Fibroblast of lung (primary cell): ENCODE measurements at regions not wholly inside any gene's neighbourhood (a gene's known extent, or its start where the extent isn't known, plus 50 kb on each side); places are given as distances from the start of the nearest gene placed in this dataset.

Experiments used
- DNase-seq, 2 donors: peaks; one replicate each; pipeline versions ENCODE4 v3.0.0 to v3.0.0-alpha.2; 2010; ENCODE audit warnings: low read depth in 2 of 2
- H2AFZ ChIP-seq: 2 replicates; pipeline ENCODE4 v1.5.1; 2012; ENCODE audit warnings: low read length, control low read depth, inconsistent platforms
- H3K27ac ChIP-seq: 2 replicates; pipeline ENCODE4 v1.5.1; 2011; ENCODE audit warnings: low read length, control low read depth; ENCODE audit not compliant: insufficient read depth
- H3K27me3 ChIP-seq: 2 replicates; pipeline ENCODE4 v1.5.1; 2011; ENCODE audit warnings: mild to moderate bottlenecking, low read length; ENCODE audit not compliant: control insufficient read depth, insufficient read depth
- H3K36me3 ChIP-seq: 2 replicates; pipeline ENCODE4 v1.5.1; 2011; ENCODE audit warnings: low read length; ENCODE audit not compliant: control insufficient read depth, insufficient read depth
- H3K4me1 ChIP-seq: 2 replicates; pipeline ENCODE4 v1.5.1; 2011; ENCODE audit warnings: low read length; ENCODE audit not compliant: control insufficient read depth, insufficient read depth; ENCODE audit errors: extremely low read depth
- H3K4me2 ChIP-seq: 2 replicates; pipeline ENCODE4 v1.5.1; 2011; ENCODE audit warnings: low read length, control low read depth; ENCODE audit not compliant: insufficient read depth; ENCODE audit errors: extremely low read depth
- H3K4me3 ChIP-seq, 4 experiments: fragments of 200-600 bp in 1 of 4; sonication (generic) in 1 of 4; replicated peaks in 1 of 4; 2 replicates each; pipeline ENCODE4 v1.5.1; 2011 to 2016; ENCODE audit warnings: low read length in 4 of 4, low read depth in 3 of 4, mild to moderate bottlenecking in 3 of 4, control low read depth in 2 of 4, inconsistent platforms in 1 of 4, mixed read lengths in 1 of 4; ENCODE audit not compliant: insufficient read depth in 1 of 4; ENCODE audit errors: control extremely low read depth in 1 of 4
- H3K79me2 ChIP-seq: 2 replicates; pipeline ENCODE4 v1.5.1; 2012; ENCODE audit warnings: mild to moderate bottlenecking, low read length, inconsistent platforms; ENCODE audit not compliant: control insufficient read depth, insufficient read depth
- H3K9ac ChIP-seq: 2 replicates; pipeline ENCODE4 v1.5.1; 2011; ENCODE audit warnings: mild to moderate bottlenecking, low read length, control low read depth; ENCODE audit not compliant: insufficient read depth
- H3K9me3 ChIP-seq: 2 replicates; pipeline ENCODE4 v1.5.1; 2012; ENCODE audit warnings: low read depth, low read length; ENCODE audit not compliant: control insufficient read depth, insufficient read depth
- H4K20me1 ChIP-seq: 2 replicates; pipeline ENCODE4 v1.5.1; 2011; ENCODE audit warnings: low read length; ENCODE audit not compliant: control insufficient read depth, insufficient read depth; ENCODE audit errors: extremely low read depth
- CTCF ChIP-seq, 2 donors: IDR thresholded peaks in 1 of 2; conservative IDR thresholded peaks in 1 of 2; 1 replicate in 1 of 2; 2 replicates in 1 of 2; pipeline ENCODE4 v1.5.1; 2011 to 2012; ENCODE audit warnings: low read length in 2 of 2, control low read depth in 1 of 2, inconsistent platforms in 1 of 2, low read depth in 1 of 2, mild to moderate bottlenecking in 1 of 2
- EZH2 ChIP-seq: IDR thresholded peaks from 2 replicates; pipeline ENCODE4 v1.5.1; 2012; ENCODE audit warnings: low read length, control low read depth, mild to moderate bottlenecking; ENCODE audit errors: missing control alignments

- H3K79me2 ChIP-seq: no peaks in the 10 kb centered on the region
- no peak overlapping the region for H2AFZ ChIP-seq
- H3K27ac ChIP-seq: no peak overlapping the region
- no peaks in the 10 kb centered on the region for H4K20me1 ChIP-seq
- no peaks in the 10 kb centered on the region for H3K9me3 ChIP-seq
- no peak overlapping the region for H3K4me3 ChIP-seq
- H3K9ac ChIP-seq: no peak overlapping the region
- H3K36me3 ChIP-seq: no peaks in the 10 kb centered on the region
- H3K27me3 ChIP-seq: no peaks in the 10 kb centered on the region
- H3K4me1 ChIP-seq: no peaks in the 10 kb centered on the region
- H3K4me2 ChIP-seq: no peak overlapping the region
- TF ChIP-seq EZH2 (no peak), CTCF (conservative IDR thresholded peaks at IDR 0.05 in 1 of 2, IDR thresholded peaks at IDR 0.05 in 1 of 2; ENCODE audit: low read depth in 1 of 2, low read length in 2 of 2) (no peak)
- no peak for DNase-seq
Measured at GRCh38 chr6:232982-233640, 59.2 kb upstream of the DUSP22 start.

GRCh38 chr6:234706-235372 is 57.4 kb upstream of the DUSP22 start:
- Histone ChIP-seq H3K27ac (no peak overlapping the region), H3K9me3 (no peaks in the 10 kb centered on the region), H3K9ac (no peak overlapping the region), H3K4me3 (no peak overlapping the region), H3K4me2 (no peak overlapping the region), H3K27me3 (no peaks in the 10 kb centered on the region), H3K79me2 (no peaks in the 10 kb centered on the region), H4K20me1 (no peaks in the 10 kb centered on the region), H3K36me3 (no peaks in the 10 kb centered on the region), H3K4me1 (no peaks in the 10 kb centered on the region), H2AFZ (no peak overlapping the region)
- no peak for DNase-seq
- TF ChIP-seq EZH2 (no peak), CTCF (conservative IDR thresholded peaks at IDR 0.05 in 1 of 2, IDR thresholded peaks at IDR 0.05 in 1 of 2; ENCODE audit: low read depth in 1 of 2, low read length in 2 of 2) (no peak)

GRCh38 chr6:235763-236360 is 56.4 kb upstream of the DUSP22 start:
- no peaks in the 10 kb centered on the region for H3K9me3 ChIP-seq
- H3K4me1 ChIP-seq: no peaks in the 10 kb centered on the region
- no peaks in the 10 kb centered on the region for H3K79me2 ChIP-seq
- TF ChIP-seq EZH2 (no peak), CTCF (conservative IDR thresholded peaks at IDR 0.05 in 1 of 2, IDR thresholded peaks at IDR 0.05 in 1 of 2; ENCODE audit: low read depth in 1 of 2, low read length in 2 of 2) (no peak)
- no peak overlapping the region for H3K4me2 ChIP-seq
- H3K36me3 ChIP-seq: no peaks in the 10 kb centered on the region
- peak; percentile 37 to 78 for DNase-seq
- H4K20me1 ChIP-seq: no peaks in the 10 kb centered on the region
- no peaks in the 10 kb centered on the region for H3K27me3 ChIP-seq
- peak overlapping the region; percentile 42 for H2AFZ ChIP-seq
- peak overlapping the region in 2 of 4 experiments; percentile 38 to 57 for H3K4me3 ChIP-seq
- H3K9ac ChIP-seq: no peak overlapping the region
- no peak overlapping the region for H3K27ac ChIP-seq
